ENCODE measurements at regions not wholly inside any gene's neighbourhood (a gene's known extent, or its start where the extent isn't known, plus 50 kb on each side); places are given as distances from the start of the nearest gene placed in this dataset.

- no peak for TF ChIP-seq POLR2AphosphoS5 (IDR thresholded peaks at IDR 0.05; ENCODE audit: low read depth, low read length)
- no peak for TF ChIP-seq SIN3A (IDR thresholded peaks at IDR 0.05; ENCODE audit: borderline replicate concordance, insufficient read depth, low read depth, low read length)
- no peak for TF ChIP-seq TCF7L2 (IDR thresholded peaks at IDR 0.05; ENCODE audit: low read depth, low read length)
- peak; percentile 46 for TF ChIP-seq CTCF (IDR thresholded peaks at IDR 0.05)
- in situ Hi-C loops (cut with HindIII; ENCODE audit: low pct_unique_long_range_greater_than_20kb, low sequenced_read_pairs): no loop called here
Observed at GRCh38 chr16:48901712-48902374, 291.9 kb upstream of the N4BP1 start.

GRCh38 chr16:48899500-48899899, 289.5 kb upstream of the N4BP1 start:
- in situ Hi-C loops (cut with HindIII; ENCODE audit: low pct_unique_long_range_greater_than_20kb, low sequenced_read_pairs) (no loop called here), intact Hi-C loops (cut with micrococcal nuclease; ENCODE audit: unreplicated experiment) (no loop called here)
- no TSS peak for BruUV-seq (replicated peaks)
- Histone ChIP-seq H3K4me3 (ENCODE audit: low read depth in 2 of 2, low read length in 2 of 2) (no peak overlapping the region), H3K27me3 (ENCODE audit: control insufficient read depth, insufficient read depth, low read length) (no peaks in the 10 kb centered on the region), H3K36me3 (ENCODE audit: control insufficient read depth, insufficient read depth, low read length) (no peaks in the 10 kb centered on the region), H3K9me3 (ENCODE audit: control insufficient read depth, insufficient read depth, low read depth, low read length) (no peaks in the 10 kb centered on the region), H3K27ac (ENCODE audit: low read length) (no peak overlapping the region), H3K4me1 (ENCODE audit: control insufficient read depth, insufficient read depth, low read length) (no peaks in the 10 kb centered on the region)
- no peak for TF ChIP-seq POLR2AphosphoS5 (IDR thresholded peaks at IDR 0.05; ENCODE audit: low read depth, low read length)
- no peak for TF ChIP-seq SIN3A (IDR thresholded peaks at IDR 0.05; ENCODE audit: borderline replicate concordance, insufficient read depth, low read depth, low read length)
- no peak for TF ChIP-seq REST (IDR thresholded peaks at IDR 0.05; ENCODE audit: insufficient read depth in 1 of 2, low read depth in 2 of 2, low read length in 1 of 2)
- no peak for TF ChIP-seq TCF7L2 (IDR thresholded peaks at IDR 0.05; ENCODE audit: low read depth, low read length)
- TF ChIP-seq CTCF (IDR thresholded peaks at IDR 0.05): no peak
- no peak for DNase-seq (ENCODE audit: low read depth, low spot score)
- ChIA-PET CTCF (no interaction called here), POLR2A (no interaction called here)
- ATAC-seq: no peak

More at GRCh38 chr16:48901712-48902374, 291.9 kb upstream of the N4BP1 start:
- intact Hi-C loops (cut with micrococcal nuclease; ENCODE audit: unreplicated experiment): no loop called here
- no peaks in the 10 kb centered on the region for H3K36me3 ChIP-seq (ENCODE audit: control insufficient read depth, insufficient read depth, low read length)
- ATAC-seq (peak; percentile 71), DNase-seq (ENCODE audit: low read depth, low spot score) (no peak)
- no peak overlapping the region for H3K4me3 ChIP-seq (ENCODE audit: low read depth in 2 of 2, low read length in 2 of 2)
- ChIA-PET POLR2A (no interaction called here), CTCF (no interaction called here)
- H3K4me1 ChIP-seq (ENCODE audit: control insufficient read depth, insufficient read depth, low read length): no peaks in the 10 kb centered on the region
- H3K27me3 ChIP-seq (ENCODE audit: control insufficient read depth, insufficient read depth, low read length): no peaks in the 10 kb centered on the region
- no peak overlapping the region for H3K27ac ChIP-seq (ENCODE audit: low read length)
- H3K9me3 ChIP-seq (ENCODE audit: control insufficient read depth, insufficient read depth, low read depth, low read length): no peaks in the 10 kb centered on the region
- BruUV-seq (replicated peaks): no TSS peak

All from Panc1 (cell line).